NB4 (cell line): ENCODE measurements at regions not wholly inside any gene's neighbourhood (a gene's known extent, or its start where the extent isn't known, plus 50 kb on each side); places are given as distances from the start of the nearest gene placed in this dataset.

Experiments used
- CTCF ChIP-seq: IDR thresholded peaks from one replicate; pipeline ENCODE4 v1.5.1; 2012; ENCODE audit warnings: low read depth, low read length
- POLR2A ChIP-seq: IDR thresholded peaks from 2 replicates; pipeline ENCODE4 v1.6.1; 2011; ENCODE audit warnings: mild to moderate bottlenecking; ENCODE audit not compliant: insufficient read length; ENCODE audit errors: extremely low read depth
- TF ChIP-seq, protein P1 (sequence below): IDR thresholded peaks from 2 replicates; pipeline ENCODE4 v1.6.1; 2011; ENCODE audit warnings: low read depth, low read length

GRCh38 chr14:51431741-51432140 is 191.7 kb downstream of the TMX1 start:
- no peak for TF ChIP-seq CTCF
- TF ChIP-seq, protein P1, sequence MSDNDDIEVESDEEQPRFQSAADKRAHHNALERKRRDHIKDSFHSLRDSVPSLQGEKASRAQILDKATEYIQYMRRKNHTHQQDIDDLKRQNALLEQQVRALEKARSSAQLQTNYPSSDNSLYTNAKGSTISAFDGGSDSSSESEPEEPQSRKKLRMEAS, result no peak
- no peak for TF ChIP-seq POLR2A
